ENCODE measurements at regions not wholly inside any gene's neighbourhood (a gene's known extent, or its start where the extent isn't known, plus 50 kb on each side); places are given as distances from the start of the nearest gene placed in this dataset.
"Not testable (repeated sequence)": the region's sequence is repeated elsewhere in the genome, so short reads cannot be mapped to it uniquely, and the experiment has no call there.

GRCh38 chr6:71642793-71643192 is 243.6 kb upstream of the RIMS1 start:
- ATAC-seq: no peak
- no peak for DNase-seq
- intact Hi-C loops (cut with DNase I, micrococcal nuclease): no loop called here

GRCh38 chr6:71645299-71645698 is 241.1 kb upstream of the RIMS1 start:
- ATAC-seq: no peak
- DNase-seq: no peak
- intact Hi-C loops (cut with DNase I, micrococcal nuclease): no loop called here

GRCh38 chr6:71649915-71650314 is 236.4 kb upstream of the RIMS1 start:
- DNase-seq (no peak), ATAC-seq (no peak)
- intact Hi-C loops (cut with DNase I, micrococcal nuclease): no loop called here

- intact Hi-C loops (cut with DNase I, micrococcal nuclease): no loop called here
- no peak for ATAC-seq
- DNase-seq: no peak
Measured at GRCh38 chr6:71651636-71652035, 234.7 kb upstream of the RIMS1 start.

- no peak for ATAC-seq
- DNase-seq: no peak
- intact Hi-C loops (cut with DNase I, micrococcal nuclease): no loop called here
Measured at GRCh38 chr6:71656121-71656520, 230.2 kb upstream of the RIMS1 start.

GRCh38 chr6:71665931-71666330 is 220.4 kb upstream of the RIMS1 start:
- intact Hi-C loops (cut with DNase I, micrococcal nuclease): no loop called here
- DNase-seq: no peak
- no peak for ATAC-seq

- DNase-seq: no peak
- no peak for ATAC-seq
- intact Hi-C loops (cut with DNase I, micrococcal nuclease): no loop called here
Measured at GRCh38 chr6:71672876-71673275, 213.5 kb upstream of the RIMS1 start.

- no peak for ATAC-seq
- no peak for DNase-seq
- intact Hi-C loops (cut with DNase I, micrococcal nuclease): no loop called here
Measured at GRCh38 chr6:71675386-71675785, 211.0 kb upstream of the RIMS1 start.

- intact Hi-C loops (cut with DNase I, micrococcal nuclease): no loop called here
- ATAC-seq (no peak), DNase-seq (no peak)
Measured at GRCh38 chr6:71676298-71676697, 210.1 kb upstream of the RIMS1 start.

GRCh38 chr6:71678091-71678490 is 208.3 kb upstream of the RIMS1 start:
- DNase-seq (no peak), ATAC-seq (no peak)
- intact Hi-C loops (cut with DNase I, micrococcal nuclease): no loop called here

GRCh38 chr6:71681234-71681867 is 205.0 kb upstream of the RIMS1 start:
- ATAC-seq: peak; percentile 82
- DNase-seq: peak in 1 of 2 donors; percentile 5
- intact Hi-C loops (cut with DNase I, micrococcal nuclease): no loop called here

GRCh38 chr6:71686021-71686677 is 200.2 kb upstream of the RIMS1 start:
- DNase-seq; ATAC-seq; intact Hi-C loops (cut with DNase I, micrococcal nuclease): not testable (repeated sequence)

GRCh38 chr6:71698702-71699101 is 187.6 kb upstream of the RIMS1 start:
- DNase-seq: no peak

GRCh38 chr6:71706523-71706922 is 179.8 kb upstream of the RIMS1 start:
- DNase-seq: no peak
- no peak for ATAC-seq
- intact Hi-C loops (cut with DNase I, micrococcal nuclease): no loop called here

More at GRCh38 chr6:71698702-71699101, 187.6 kb upstream of the RIMS1 start:
- intact Hi-C loops (cut with DNase I, micrococcal nuclease): no loop called here
- no peak for ATAC-seq

GRCh38 chr6:71707059-71707458 is 179.3 kb upstream of the RIMS1 start:
- DNase-seq (no peak), ATAC-seq (no peak)
- intact Hi-C loops (cut with DNase I, micrococcal nuclease): no loop called here

GRCh38 chr6:71720705-71721104 is 165.6 kb upstream of the RIMS1 start:
- DNase-seq: no peak
- peak; percentile 95 for ATAC-seq
- intact Hi-C loops (cut with DNase I, micrococcal nuclease): no loop called here

- DNase-seq (no peak), ATAC-seq (no peak)
- intact Hi-C loops (cut with DNase I, micrococcal nuclease): no loop called here
Measured at GRCh38 chr6:71721642-71722041, 164.7 kb upstream of the RIMS1 start.

- peak; percentile 38 for ATAC-seq
- intact Hi-C loops (cut with DNase I, micrococcal nuclease): no loop called here
- peak in 1 of 2 donors; percentile 10 for DNase-seq
Measured at GRCh38 chr6:71722736-71723135, 163.6 kb upstream of the RIMS1 start.

- ATAC-seq: no peak
- no peak for DNase-seq
- intact Hi-C loops (cut with DNase I, micrococcal nuclease): no loop called here
Measured at GRCh38 chr6:71724456-71725125, 161.8 kb upstream of the RIMS1 start.

- ATAC-seq (no peak), DNase-seq (no peak)
- intact Hi-C loops (cut with DNase I, micrococcal nuclease): no loop called here
Measured at GRCh38 chr6:71725126-71725470, 161.3 kb upstream of the RIMS1 start.

All from left colon (tissue), 2 donors.